ENCODE measurements at regions not wholly inside any gene's neighbourhood (a gene's known extent, or its start where the extent isn't known, plus 50 kb on each side); places are given as distances from the start of the nearest gene placed in this dataset.

DNA sequence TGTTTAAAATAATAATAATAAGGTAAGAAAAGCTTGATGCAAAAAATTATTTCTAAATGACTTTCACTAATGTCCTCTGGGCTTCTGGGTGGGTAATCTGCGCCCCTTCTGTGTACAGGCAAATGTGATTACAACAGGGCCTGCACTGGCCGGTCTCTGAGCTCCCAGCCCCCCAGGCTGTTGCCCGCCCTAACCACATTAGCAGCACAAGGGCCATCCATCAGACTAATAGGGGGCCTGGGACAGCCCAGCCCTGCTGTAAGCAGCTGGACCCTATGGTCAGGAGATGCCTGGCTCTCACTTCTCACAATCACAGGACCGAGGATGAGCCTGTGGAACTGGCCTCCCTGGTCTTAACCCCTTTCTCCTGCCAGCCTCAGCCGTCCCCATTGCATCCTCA, 388.4 kb downstream of the BUD13 start:
- TF ChIP-seq, protein P1, sequence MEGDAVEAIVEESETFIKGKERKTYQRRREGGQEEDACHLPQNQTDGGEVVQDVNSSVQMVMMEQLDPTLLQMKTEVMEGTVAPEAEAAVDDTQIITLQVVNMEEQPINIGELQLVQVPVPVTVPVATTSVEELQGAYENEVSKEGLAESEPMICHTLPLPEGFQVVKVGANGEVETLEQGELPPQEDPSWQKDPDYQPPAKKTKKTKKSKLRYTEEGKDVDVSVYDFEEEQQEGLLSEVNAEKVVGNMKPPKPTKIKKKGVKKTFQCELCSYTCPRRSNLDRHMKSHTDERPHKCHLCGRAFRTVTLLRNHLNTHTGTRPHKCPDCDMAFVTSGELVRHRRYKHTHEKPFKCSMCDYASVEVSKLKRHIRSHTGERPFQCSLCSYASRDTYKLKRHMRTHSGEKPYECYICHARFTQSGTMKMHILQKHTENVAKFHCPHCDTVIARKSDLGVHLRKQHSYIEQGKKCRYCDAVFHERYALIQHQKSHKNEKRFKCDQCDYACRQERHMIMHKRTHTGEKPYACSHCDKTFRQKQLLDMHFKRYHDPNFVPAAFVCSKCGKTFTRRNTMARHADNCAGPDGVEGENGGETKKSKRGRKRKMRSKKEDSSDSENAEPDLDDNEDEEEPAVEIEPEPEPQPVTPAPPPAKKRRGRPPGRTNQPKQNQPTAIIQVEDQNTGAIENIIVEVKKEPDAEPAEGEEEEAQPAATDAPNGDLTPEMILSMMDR (IDR thresholded peaks at IDR 0.05): no peak
- no peak for TF ChIP-seq POLR2A (IDR thresholded peaks at IDR 0.05)
